HepG2 (cell line): ENCODE measurements at regions not wholly inside any gene's neighbourhood (a gene's known extent, or its start where the extent isn't known, plus 50 kb on each side); places are given as distances from the start of the nearest gene placed in this dataset.
"Not testable (repeated sequence)": the region's sequence is repeated elsewhere in the genome, so short reads cannot be mapped to it uniquely, and the experiment has no call there.

Experiments
- ATAC-seq: fragments of 200-7000 bp; cut with Tn5 transposase; 3 replicates; pipeline ENCODE4 v1.9.1; 2020; ENCODE audit warnings: mild to moderate bottlenecking, moderate library complexity
- BruUV-seq: library from RNA; stranded (reverse); fragments of 400-500 nt; replicated peaks from 2 replicates; lab custom pipeline; 2021; lab: Mats Ljungman, UMichigan
- CTCF ChIA-PET: fragments of 300-600 bp; formaldehyde crosslinking; extraction: SDS; loops from one replicate; lab custom pipeline; 2021; ENCODE audit warnings: low total read pairs, inconsistent platforms, low intra/inter-chr PET ratio; lab: Yijun Ruan, JAX
- POLR2A ChIA-PET: fragments of 350-600 bp; sonication (Branson Sonifier 250); formaldehyde crosslinking; loops from one replicate; lab custom pipeline; 2020; ENCODE audit warnings: antibody characterized with exemption, inconsistent platforms; lab: Yijun Ruan, JAX
- DNase-seq: peaks from one replicate; pipeline ENCODE4 v3.0.0-alpha.2; 2015; ENCODE audit warnings: low spot score
- FAIRE-seq: peaks from 3 replicates; lab custom pipeline; 2011; peaks lifted over from hg19 to GRCh38; lab: Jason Lieb, UNC
- H2AFZ ChIP-seq: one replicate; pipeline ENCODE4 v1.6.1; 2011; ENCODE audit warnings: low read length, inconsistent platforms
- H3K27ac ChIP-seq: fragments of 300-600 bp; 3 replicates; pipeline ENCODE4 v1.8.0; 2011; ENCODE audit warnings: mixed run types, mild to moderate bottlenecking, mixed read lengths, low read length, inconsistent platforms; ENCODE audit not compliant: insufficient read depth; ENCODE audit errors: extremely low read length
- H3K27me3 ChIP-seq, 2 experiments: fragments of 200-600 bp in 1 of 2; 2 replicates in 1 of 2; 3 replicates in 1 of 2; pipeline versions ENCODE4 v1.6.0 to v1.8.0; 2011; ENCODE audit warnings: low read length in 2 of 2, mild to moderate bottlenecking in 2 of 2, moderate library complexity in 2 of 2, inconsistent platforms in 1 of 2; ENCODE audit not compliant: insufficient read depth in 2 of 2, control insufficient read depth in 1 of 2
- H3K36me3 ChIP-seq, 2 experiments: fragments of 200-600 bp in 1 of 2; replicated peaks in 1 of 2; 2 replicates in 1 of 2; 3 replicates in 1 of 2; pipeline versions ENCODE4 v1.5.1 to v1.8.0; 2011; ENCODE audit warnings: low read length in 2 of 2, inconsistent platforms in 1 of 2; ENCODE audit not compliant: insufficient read depth in 2 of 2, control insufficient read depth in 1 of 2
- H3K4me1 ChIP-seq: 2 replicates; pipeline ENCODE4 v1.5.1; 2012; ENCODE audit warnings: low read length, inconsistent platforms; ENCODE audit not compliant: insufficient read depth
- H3K4me2 ChIP-seq: 2 replicates; pipeline ENCODE4 v1.6.0; 2011; ENCODE audit warnings: low read depth, low read length, inconsistent platforms
- H3K4me3 ChIP-seq, 3 experiments: fragments of 200-600 bp in 1 of 3; sonication (generic), shearing (Covaris generic) in 1 of 3; replicated peaks in 1 of 3; 2 replicates each; pipeline ENCODE4 v1.5.1; 2011 to 2016; ENCODE audit warnings: low read length in 3 of 3, inconsistent platforms in 2 of 3, low read depth in 2 of 3, mild to moderate bottlenecking in 2 of 3, control low read depth in 1 of 3, mixed read lengths in 1 of 3; ENCODE audit not compliant: insufficient read depth in 1 of 3
- H3K79me2 ChIP-seq: one replicate; pipeline ENCODE4 v1.6.1; 2011; ENCODE audit warnings: low read length, inconsistent platforms; ENCODE audit not compliant: insufficient read depth
- H3K9ac ChIP-seq: 2 replicates; pipeline ENCODE4 v1.6.0; 2011; ENCODE audit warnings: mild to moderate bottlenecking, low read depth, low read length, inconsistent platforms; ENCODE audit not compliant: insufficient read depth
- H3K9me3 ChIP-seq: 2 replicates; pipeline ENCODE4 v1.5.1; 2012; ENCODE audit warnings: mild to moderate bottlenecking, low read length
- H4K20me1 ChIP-seq: 2 replicates; pipeline ENCODE4 v1.6.0; 2011; ENCODE audit warnings: inconsistent platforms, mild to moderate bottlenecking, low read length, moderate library complexity; ENCODE audit not compliant: insufficient read depth
- WGBS: methylation state at CpG from one replicate; pipeline ENCODE4 v1.1.6; 2017; ENCODE audit warnings: low lambda C conversion rate; 5-methylcytosine and 5-hydroxymethylcytosine counted together
- in situ Hi-C: cut with HindIII; loops from 2 replicates; pipeline ENCODE4 v1.10.0; 2017; ENCODE audit warnings: low pct_unique_long_range_greater_than_20kb; ENCODE audit not compliant: extremely low pct_ligation_motif_present
- intact Hi-C: fragments of 100-400 bp; cut with micrococcal nuclease; formaldehyde crosslinking; loops from one replicate; pipeline ENCODE4 v1.10.0; 2022; ENCODE audit not compliant: unreplicated experiment

- H4K20me1 ChIP-seq, H3K4me3 ChIP-seq, H3K36me3 ChIP-seq, H3K9ac ChIP-seq, DNase-seq, intact Hi-C loops, FAIRE-seq, BruUV-seq, CTCF ChIA-PET, in situ Hi-C loops, H3K4me1 ChIP-seq, H3K27ac ChIP-seq, H3K79me2 ChIP-seq, ATAC-seq, H3K9me3 ChIP-seq, H3K4me2 ChIP-seq, H3K27me3 ChIP-seq, POLR2A ChIA-PET, H2AFZ ChIP-seq: not testable (repeated sequence)
- WGBS = no CpG with 5 or more reads among the region's 4 CpGs
Observed at GRCh38 chrX:55396836-55397235, 55.1 kb upstream of the MAGEH1 start.
